ENCODE measurements at regions not wholly inside any gene's neighbourhood (a gene's known extent, or its start where the extent isn't known, plus 50 kb on each side); places are given as distances from the start of the nearest gene placed in this dataset.

DNA sequence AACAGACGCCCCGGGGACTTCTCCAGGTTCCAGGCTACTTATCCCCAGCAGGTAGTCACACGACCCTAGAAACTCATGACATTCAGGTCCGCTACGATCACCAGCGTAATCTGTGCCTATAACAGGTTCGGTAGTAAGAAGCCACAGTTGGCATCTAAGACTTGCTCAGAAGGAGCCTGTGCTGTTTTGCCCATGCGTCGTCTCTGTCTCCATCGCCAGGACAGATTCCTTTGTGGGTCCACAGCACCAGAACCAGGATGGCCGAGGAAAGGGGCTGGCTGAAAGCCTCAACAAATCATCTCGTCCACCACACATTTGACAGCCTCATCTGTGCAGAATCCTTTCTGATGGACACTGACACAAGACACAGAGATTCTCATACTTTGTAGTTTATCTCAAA is 319.5 kb upstream of the AGA start:
- no peaks in the 10 kb centered on the region for H3K4me1 ChIP-seq (ENCODE audit: control insufficient read depth in 1 of 2, insufficient read depth in 1 of 2, low read depth in 1 of 2, low read length in 1 of 2)
- no peaks in the 10 kb centered on the region for H3K27me3 ChIP-seq
- no peaks in the 10 kb centered on the region for H3K9me3 ChIP-seq
- no peak overlapping the region for H3K27ac ChIP-seq
- no peaks in the 10 kb centered on the region for H3K36me3 ChIP-seq
- TF ChIP-seq, protein P1, sequence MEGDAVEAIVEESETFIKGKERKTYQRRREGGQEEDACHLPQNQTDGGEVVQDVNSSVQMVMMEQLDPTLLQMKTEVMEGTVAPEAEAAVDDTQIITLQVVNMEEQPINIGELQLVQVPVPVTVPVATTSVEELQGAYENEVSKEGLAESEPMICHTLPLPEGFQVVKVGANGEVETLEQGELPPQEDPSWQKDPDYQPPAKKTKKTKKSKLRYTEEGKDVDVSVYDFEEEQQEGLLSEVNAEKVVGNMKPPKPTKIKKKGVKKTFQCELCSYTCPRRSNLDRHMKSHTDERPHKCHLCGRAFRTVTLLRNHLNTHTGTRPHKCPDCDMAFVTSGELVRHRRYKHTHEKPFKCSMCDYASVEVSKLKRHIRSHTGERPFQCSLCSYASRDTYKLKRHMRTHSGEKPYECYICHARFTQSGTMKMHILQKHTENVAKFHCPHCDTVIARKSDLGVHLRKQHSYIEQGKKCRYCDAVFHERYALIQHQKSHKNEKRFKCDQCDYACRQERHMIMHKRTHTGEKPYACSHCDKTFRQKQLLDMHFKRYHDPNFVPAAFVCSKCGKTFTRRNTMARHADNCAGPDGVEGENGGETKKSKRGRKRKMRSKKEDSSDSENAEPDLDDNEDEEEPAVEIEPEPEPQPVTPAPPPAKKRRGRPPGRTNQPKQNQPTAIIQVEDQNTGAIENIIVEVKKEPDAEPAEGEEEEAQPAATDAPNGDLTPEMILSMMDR (IDR thresholded peaks at IDR 0.05), result no peak
- no peak overlapping the region for H3K4me3 ChIP-seq (ENCODE audit: low read depth in 1 of 2, low read length in 1 of 2)

DNA sequence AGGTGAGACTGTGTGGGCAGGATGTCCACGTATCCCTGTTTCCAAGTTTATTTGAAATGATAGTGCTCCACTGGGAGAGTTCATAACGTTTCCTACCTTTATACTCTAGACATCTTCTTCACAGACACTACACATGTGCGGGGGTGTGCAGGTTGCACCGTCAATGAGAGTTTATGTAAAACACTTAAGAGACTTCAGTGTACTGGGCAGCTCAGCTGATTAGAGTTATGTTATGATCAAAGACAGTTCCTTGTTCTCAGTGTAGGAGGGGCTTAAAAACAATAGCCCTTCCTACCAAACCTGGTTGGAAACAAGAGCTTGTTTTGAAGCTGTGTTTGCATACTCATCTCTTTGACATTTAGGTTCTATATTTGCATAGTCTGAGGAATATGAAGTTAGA is 326.9 kb upstream of the AGA start:
- TF ChIP-seq, protein P1 (IDR thresholded peaks at IDR 0.05), result no peak
- Histone ChIP-seq H3K27ac (no peak overlapping the region), H3K4me3 (ENCODE audit: low read depth in 1 of 2, low read length in 1 of 2) (no peak overlapping the region), H3K27me3 (no peaks in the 10 kb centered on the region), H3K9me3 (no peaks in the 10 kb centered on the region), H3K36me3 (no peaks in the 10 kb centered on the region), H3K4me1 (ENCODE audit: control insufficient read depth in 1 of 2, insufficient read depth in 1 of 2, low read depth in 1 of 2, low read length in 1 of 2) (no peaks in the 10 kb centered on the region)

DNA sequence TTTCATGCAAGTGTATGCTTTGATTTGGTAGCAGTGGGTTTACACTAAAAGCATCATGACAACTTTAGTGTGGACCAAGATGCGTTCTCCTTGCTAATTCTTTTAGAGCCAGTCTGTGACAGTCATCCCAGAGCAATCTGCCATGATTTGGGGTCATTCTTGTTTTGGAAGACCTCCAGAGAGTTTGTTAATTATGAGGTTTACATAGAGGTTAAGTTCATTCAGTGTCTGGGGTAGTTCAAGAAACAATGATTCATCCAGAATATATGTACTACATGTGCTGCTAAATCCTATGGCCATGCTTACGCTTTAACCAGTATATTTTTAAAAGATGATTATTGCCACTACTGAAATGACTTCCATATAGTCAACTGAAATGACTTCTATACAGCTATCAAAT is 328.5 kb upstream of the AGA start:
- H3K36me3 ChIP-seq, result no peaks in the 10 kb centered on the region
- H3K27ac ChIP-seq, result no peak overlapping the region
- H3K4me1 ChIP-seq (ENCODE audit: control insufficient read depth in 1 of 2, insufficient read depth in 1 of 2, low read depth in 1 of 2, low read length in 1 of 2), result no peaks in the 10 kb centered on the region
- H3K27me3 ChIP-seq, result no peaks in the 10 kb centered on the region
- TF ChIP-seq, protein P1 (IDR thresholded peaks at IDR 0.05), result no peak
- no peaks in the 10 kb centered on the region for H3K9me3 ChIP-seq
- no peak overlapping the region for H3K4me3 ChIP-seq (ENCODE audit: low read depth in 1 of 2, low read length in 1 of 2)

DNA sequence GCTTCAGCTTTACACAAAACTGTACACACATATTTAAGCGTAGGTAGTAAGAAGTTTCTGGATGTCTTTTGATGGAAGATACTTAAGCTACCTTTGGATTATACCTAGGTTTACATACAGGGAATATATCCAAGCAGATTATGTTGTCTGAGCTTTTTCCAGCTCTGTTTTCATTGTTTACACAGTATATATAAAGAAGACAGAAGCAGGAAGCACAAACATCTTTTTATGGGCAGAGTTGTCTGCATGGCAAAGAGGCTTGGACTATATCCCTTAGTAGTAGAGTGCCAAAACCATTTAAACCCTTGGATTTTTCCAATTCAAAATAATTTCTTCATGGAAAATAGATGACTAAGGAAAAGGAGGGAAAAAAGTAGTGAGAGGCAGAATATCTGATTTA is 329.4 kb upstream of the AGA start:
- Histone ChIP-seq H3K27ac (no peak overlapping the region), H3K4me1 (ENCODE audit: control insufficient read depth in 1 of 2, insufficient read depth in 1 of 2, low read depth in 1 of 2, low read length in 1 of 2) (no peaks in the 10 kb centered on the region), H3K4me3 (ENCODE audit: low read depth in 1 of 2, low read length in 1 of 2) (no peak overlapping the region), H3K9me3 (no peaks in the 10 kb centered on the region), H3K36me3 (no peaks in the 10 kb centered on the region), H3K27me3 (no peaks in the 10 kb centered on the region)
- TF ChIP-seq, protein P1 (IDR thresholded peaks at IDR 0.05), result no peak

DNA sequence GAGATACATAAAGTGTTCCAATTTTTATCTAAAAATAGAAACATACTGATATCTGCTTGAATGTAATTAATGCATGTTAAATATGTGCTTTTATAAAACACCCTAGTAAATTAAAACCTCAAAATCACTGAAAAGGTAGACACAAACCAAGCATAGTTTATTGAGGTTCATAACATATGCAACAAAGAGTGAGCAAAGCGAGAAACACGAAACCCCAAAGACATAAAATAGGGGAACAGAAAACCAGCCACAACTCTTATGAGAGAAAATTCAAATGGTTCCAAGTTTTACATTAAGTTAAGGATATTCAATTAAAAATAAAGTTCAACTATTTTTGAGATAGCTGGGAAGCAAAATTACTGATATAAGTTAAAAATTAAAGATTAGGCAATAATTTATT is 336.4 kb upstream of the AGA start:
- Histone ChIP-seq H3K36me3 (no peaks in the 10 kb centered on the region), H3K27me3 (no peaks in the 10 kb centered on the region), H3K27ac (no peak overlapping the region), H3K9me3 (no peaks in the 10 kb centered on the region), H3K4me1 (ENCODE audit: control insufficient read depth in 1 of 2, insufficient read depth in 1 of 2, low read depth in 1 of 2, low read length in 1 of 2) (no peaks in the 10 kb centered on the region), H3K4me3 (ENCODE audit: low read depth in 1 of 2, low read length in 1 of 2) (no peak overlapping the region)
- TF ChIP-seq, protein P1 (IDR thresholded peaks at IDR 0.05), result no peak

DNA sequence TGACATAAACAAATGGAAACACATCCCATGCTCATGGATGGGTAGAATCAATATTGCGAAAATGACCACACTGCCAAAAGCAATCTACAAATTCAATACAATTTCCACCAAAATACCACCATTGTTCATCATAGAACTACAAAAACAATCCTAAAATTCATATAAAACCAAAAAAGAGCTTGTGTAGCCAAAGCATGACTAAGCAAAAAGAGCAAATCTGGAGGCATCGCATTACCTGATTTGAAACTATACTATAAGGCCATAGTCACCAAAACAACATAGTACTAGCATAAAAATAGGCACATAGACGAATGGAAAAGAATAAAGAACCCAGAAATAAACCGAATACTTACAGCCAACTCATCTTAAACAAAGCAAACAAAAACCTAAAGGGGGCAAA is 342.8 kb upstream of the AGA start:
- Histone ChIP-seq H3K27ac (no peak overlapping the region), H3K4me3 (ENCODE audit: low read depth in 1 of 2, low read length in 1 of 2) (no peak overlapping the region), H3K4me1 (ENCODE audit: control insufficient read depth in 1 of 2, insufficient read depth in 1 of 2, low read depth in 1 of 2, low read length in 1 of 2) (no peaks in the 10 kb centered on the region), H3K9me3 (no peaks in the 10 kb centered on the region), H3K36me3 (no peaks in the 10 kb centered on the region), H3K27me3 (no peaks in the 10 kb centered on the region)
- TF ChIP-seq, protein P1 (IDR thresholded peaks at IDR 0.05), result no peak
